ENCODE measurements at regions not wholly inside any gene's neighbourhood (a gene's known extent, or its start where the extent isn't known, plus 50 kb on each side); places are given as distances from the start of the nearest gene placed in this dataset.
"Not testable (repeated sequence)": the region's sequence is repeated elsewhere in the genome, so short reads cannot be mapped to it uniquely, and the experiment has no call there.

GRCh38 chr5:124504081-124504916 is 242.1 kb downstream of the ZNF608 start:
- DNase-seq, result peak; percentile 25

GRCh38 chr5:124502551-124502950 is 243.9 kb downstream of the ZNF608 start:
- DNase-seq, result no peak

GRCh38 chr5:124499818-124500217 is 246.6 kb downstream of the ZNF608 start:
- not testable (repeated sequence) for DNase-seq

GRCh38 chr5:124496968-124497367 is 249.5 kb downstream of the ZNF608 start:
- DNase-seq, result not testable (repeated sequence)

- DNase-seq, result peak; percentile 18
These were observed 251.8 kb downstream of the ZNF608 start for GRCh38 chr5:124494540-124495116.

- peak; percentile 26 for DNase-seq
These were observed 253.8 kb downstream of the ZNF608 start for GRCh38 chr5:124492444-124493224.

GRCh38 chr5:124490315-124490714 is 256.1 kb downstream of the ZNF608 start:
- not testable (repeated sequence) for DNase-seq

- DNase-seq, result no peak
These were observed 265.0 kb downstream of the ZNF608 start for GRCh38 chr5:124481419-124481818.

- DNase-seq, result no peak
These were observed 265.5 kb downstream of the ZNF608 start for GRCh38 chr5:124480964-124481363.

GRCh38 chr5:124480022-124480421 is 266.4 kb downstream of the ZNF608 start:
- DNase-seq, result no peak

GRCh38 chr5:124478264-124478663 is 268.2 kb downstream of the ZNF608 start:
- no peak for DNase-seq

- DNase-seq, result no peak
These were observed 268.9 kb downstream of the ZNF608 start for GRCh38 chr5:124477577-124477976.

GRCh38 chr5:124477062-124477461 is 269.4 kb downstream of the ZNF608 start:
- no peak for DNase-seq

- no peak for DNase-seq
These were observed 271.8 kb downstream of the ZNF608 start for GRCh38 chr5:124474528-124475215.

GRCh38 chr5:124468671-124469411 is 277.6 kb downstream of the ZNF608 start:
- DNase-seq, result no peak

GRCh38 chr5:124467745-124468144 is 278.7 kb downstream of the ZNF608 start:
- DNase-seq, result no peak

GRCh38 chr5:124466011-124466410 is 280.4 kb downstream of the ZNF608 start:
- DNase-seq, result no peak

GRCh38 chr5:124463851-124464250 is 282.6 kb downstream of the ZNF608 start:
- DNase-seq, result peak; percentile 33

- no peak for DNase-seq
These were observed 283.7 kb downstream of the ZNF608 start for GRCh38 chr5:124462751-124463150.

- DNase-seq, result peak; percentile 16
These were observed 284.5 kb downstream of the ZNF608 start for GRCh38 chr5:124461941-124462340.

GRCh38 chr5:124461157-124461556 is 285.3 kb downstream of the ZNF608 start:
- no peak for DNase-seq

GRCh38 chr5:124460642-124461041 is 285.8 kb downstream of the ZNF608 start:
- DNase-seq, result peak; percentile 31
